ENCODE measurements at regions not wholly inside any gene's neighbourhood (a gene's known extent, or its start where the extent isn't known, plus 50 kb on each side); places are given as distances from the start of the nearest gene placed in this dataset.

DNA sequence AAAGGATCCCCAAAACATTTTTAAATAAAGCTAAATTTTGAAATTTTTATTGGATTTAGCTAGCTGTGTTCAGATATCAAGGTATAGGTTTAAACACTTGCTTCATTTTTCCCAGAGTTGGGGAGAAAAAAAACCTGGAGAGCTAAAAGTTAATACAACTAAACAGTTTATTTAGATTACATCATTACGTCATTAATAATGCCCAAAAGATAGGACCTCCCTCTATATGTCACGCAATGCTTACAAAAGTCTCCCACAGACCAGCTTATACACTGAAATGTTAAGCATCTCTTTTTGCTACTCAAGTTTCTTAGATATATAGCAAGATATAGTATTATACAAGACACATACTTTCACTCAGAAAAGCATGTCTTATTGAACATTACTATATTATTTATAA, 160.0 kb upstream of the SEMA3E start:
- no peak for TF ChIP-seq EGR1 (IDR thresholded peaks at IDR 0.05)
- TF ChIP-seq EP300 (IDR thresholded peaks at IDR 0.05; ENCODE audit: borderline replicate concordance) = no peak
- TF ChIP-seq TAF1 (IDR thresholded peaks at IDR 0.05; ENCODE audit: low read depth) = no peak
- no peak for TF ChIP-seq CEBPB (IDR thresholded peaks at IDR 0.05)
- TF ChIP-seq, protein P1, sequence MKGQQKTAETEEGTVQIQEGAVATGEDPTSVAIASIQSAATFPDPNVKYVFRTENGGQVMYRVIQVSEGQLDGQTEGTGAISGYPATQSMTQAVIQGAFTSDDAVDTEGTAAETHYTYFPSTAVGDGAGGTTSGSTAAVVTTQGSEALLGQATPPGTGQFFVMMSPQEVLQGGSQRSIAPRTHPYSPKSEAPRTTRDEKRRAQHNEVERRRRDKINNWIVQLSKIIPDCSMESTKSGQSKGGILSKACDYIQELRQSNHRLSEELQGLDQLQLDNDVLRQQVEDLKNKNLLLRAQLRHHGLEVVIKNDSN (IDR thresholded peaks at IDR 0.05) = no peak
- TF ChIP-seq CREB1 (IDR thresholded peaks at IDR 0.05; ENCODE audit: low read depth) = no peak
- no peak for TF ChIP-seq YY1 (IDR thresholded peaks at IDR 0.05; ENCODE audit: low read depth)
- no peak for TF ChIP-seq ZBTB7A (IDR thresholded peaks at IDR 0.05; ENCODE audit: low read depth)
- TF ChIP-seq, protein P2, sequence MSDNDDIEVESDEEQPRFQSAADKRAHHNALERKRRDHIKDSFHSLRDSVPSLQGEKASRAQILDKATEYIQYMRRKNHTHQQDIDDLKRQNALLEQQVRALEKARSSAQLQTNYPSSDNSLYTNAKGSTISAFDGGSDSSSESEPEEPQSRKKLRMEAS (IDR thresholded peaks at IDR 0.05) = no peak
- TF ChIP-seq, protein P3, sequence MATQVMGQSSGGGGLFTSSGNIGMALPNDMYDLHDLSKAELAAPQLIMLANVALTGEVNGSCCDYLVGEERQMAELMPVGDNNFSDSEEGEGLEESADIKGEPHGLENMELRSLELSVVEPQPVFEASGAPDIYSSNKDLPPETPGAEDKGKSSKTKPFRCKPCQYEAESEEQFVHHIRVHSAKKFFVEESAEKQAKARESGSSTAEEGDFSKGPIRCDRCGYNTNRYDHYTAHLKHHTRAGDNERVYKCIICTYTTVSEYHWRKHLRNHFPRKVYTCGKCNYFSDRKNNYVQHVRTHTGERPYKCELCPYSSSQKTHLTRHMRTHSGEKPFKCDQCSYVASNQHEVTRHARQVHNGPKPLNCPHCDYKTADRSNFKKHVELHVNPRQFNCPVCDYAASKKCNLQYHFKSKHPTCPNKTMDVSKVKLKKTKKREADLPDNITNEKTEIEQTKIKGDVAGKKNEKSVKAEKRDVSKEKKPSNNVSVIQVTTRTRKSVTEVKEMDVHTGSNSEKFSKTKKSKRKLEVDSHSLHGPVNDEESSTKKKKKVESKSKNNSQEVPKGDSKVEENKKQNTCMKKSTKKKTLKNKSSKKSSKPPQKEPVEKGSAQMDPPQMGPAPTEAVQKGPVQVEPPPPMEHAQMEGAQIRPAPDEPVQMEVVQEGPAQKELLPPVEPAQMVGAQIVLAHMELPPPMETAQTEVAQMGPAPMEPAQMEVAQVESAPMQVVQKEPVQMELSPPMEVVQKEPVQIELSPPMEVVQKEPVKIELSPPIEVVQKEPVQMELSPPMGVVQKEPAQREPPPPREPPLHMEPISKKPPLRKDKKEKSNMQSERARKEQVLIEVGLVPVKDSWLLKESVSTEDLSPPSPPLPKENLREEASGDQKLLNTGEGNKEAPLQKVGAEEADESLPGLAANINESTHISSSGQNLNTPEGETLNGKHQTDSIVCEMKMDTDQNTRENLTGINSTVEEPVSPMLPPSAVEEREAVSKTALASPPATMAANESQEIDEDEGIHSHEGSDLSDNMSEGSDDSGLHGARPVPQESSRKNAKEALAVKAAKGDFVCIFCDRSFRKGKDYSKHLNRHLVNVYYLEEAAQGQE (IDR thresholded peaks at IDR 0.05; ENCODE audit: low read depth) = no peak
- TF ChIP-seq TCF12 (IDR thresholded peaks at IDR 0.05; ENCODE audit: low read depth) = no peak

All from Ishikawa (cell line).